Muscle layer of duodenum (tissue), 2 donors: ENCODE measurements at regions not wholly inside any gene's neighbourhood (a gene's known extent, or its start where the extent isn't known, plus 50 kb on each side); places are given as distances from the start of the nearest gene placed in this dataset.

Experiments used
- H3K27ac ChIP-seq: one replicate; pipeline ENCODE4 v1.7.0; 2013; ENCODE audit warnings: mild to moderate bottlenecking, low read length
- H3K27me3 ChIP-seq: one replicate; pipeline ENCODE4 v1.7.0; 2013; ENCODE audit warnings: low read depth, mild to moderate bottlenecking, control low read depth, low read length
- H3K36me3 ChIP-seq, 2 donors: one replicate each; pipeline ENCODE4 v1.7.0; 2013; ENCODE audit warnings: low read length in 2 of 2, control low read depth in 1 of 2, mild to moderate bottlenecking in 1 of 2; ENCODE audit not compliant: insufficient read depth in 2 of 2, control insufficient read depth in 1 of 2
- H3K4me1 ChIP-seq, 2 donors: one replicate each; pipeline ENCODE4 v1.7.0; 2013; ENCODE audit warnings: low read length in 2 of 2, mild to moderate bottlenecking in 2 of 2, control low read depth in 1 of 2, moderate library complexity in 1 of 2; ENCODE audit not compliant: insufficient read depth in 2 of 2, control insufficient read depth in 1 of 2
- H3K4me3 ChIP-seq, 2 donors: one replicate each; pipeline ENCODE4 v1.7.0; 2013; ENCODE audit warnings: low read length in 2 of 2, low read depth in 1 of 2, mild to moderate bottlenecking in 1 of 2
- H3K9me3 ChIP-seq, 2 donors: one replicate each; pipeline ENCODE4 v1.7.0; 2013; ENCODE audit warnings: low read length in 2 of 2, control low read depth in 1 of 2, mild to moderate bottlenecking in 1 of 2; ENCODE audit not compliant: control insufficient read depth in 1 of 2
- donor health status: healthy.

DNA sequence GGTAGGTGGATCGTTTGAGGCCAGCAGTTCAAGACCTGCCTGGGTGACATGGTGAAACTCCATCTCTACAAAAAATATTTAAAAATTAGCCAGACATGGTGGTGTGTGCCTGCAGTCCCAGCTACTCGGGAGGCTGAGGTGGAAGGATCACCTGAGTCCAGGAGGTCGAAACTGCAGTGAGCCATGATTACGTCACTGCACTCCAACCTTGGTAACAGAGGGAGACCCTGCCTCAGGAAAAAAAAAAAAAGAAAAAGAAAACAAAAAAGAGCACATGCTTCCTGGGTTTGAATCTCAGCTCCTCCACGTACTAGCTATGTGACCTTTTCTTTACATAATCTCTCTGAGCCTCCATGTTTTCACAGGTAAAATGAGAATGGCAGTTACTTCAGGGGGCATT is 86.3 kb upstream of the CALM2 start:
- Histone ChIP-seq H3K9me3 (no peaks in the 10 kb centered on the region), H3K36me3 (no peaks in the 10 kb centered on the region), H3K4me3 (no peak overlapping the region), H3K4me1 (no peaks in the 10 kb centered on the region), H3K27ac (no peak overlapping the region), H3K27me3 (no peaks in the 10 kb centered on the region)

DNA sequence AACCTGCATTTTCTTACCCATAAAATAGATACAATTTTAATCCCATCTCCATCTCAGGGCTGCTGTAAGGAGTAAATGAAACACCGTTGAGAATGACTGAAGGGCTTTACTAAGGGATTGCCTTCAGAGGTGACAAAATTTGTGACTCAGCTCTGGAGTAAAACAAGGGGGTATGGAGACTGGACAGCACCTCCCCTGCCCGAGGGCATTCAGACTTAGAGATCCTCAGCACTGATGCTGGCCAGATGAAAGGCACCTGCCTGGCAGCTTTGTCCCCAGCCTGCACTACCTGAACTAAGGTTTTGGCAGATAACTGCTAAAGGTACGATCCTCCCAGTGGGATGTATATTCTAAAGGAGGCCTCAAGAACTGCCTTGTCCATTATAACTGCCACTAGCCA is 84.7 kb upstream of the CALM2 start:
- H3K4me3 ChIP-seq = no peak overlapping the region
- no peaks in the 10 kb centered on the region for H3K27me3 ChIP-seq
- no peak overlapping the region for H3K27ac ChIP-seq
- no peaks in the 10 kb centered on the region for H3K4me1 ChIP-seq
- H3K9me3 ChIP-seq = no peaks in the 10 kb centered on the region
- H3K36me3 ChIP-seq = no peaks in the 10 kb centered on the region

DNA sequence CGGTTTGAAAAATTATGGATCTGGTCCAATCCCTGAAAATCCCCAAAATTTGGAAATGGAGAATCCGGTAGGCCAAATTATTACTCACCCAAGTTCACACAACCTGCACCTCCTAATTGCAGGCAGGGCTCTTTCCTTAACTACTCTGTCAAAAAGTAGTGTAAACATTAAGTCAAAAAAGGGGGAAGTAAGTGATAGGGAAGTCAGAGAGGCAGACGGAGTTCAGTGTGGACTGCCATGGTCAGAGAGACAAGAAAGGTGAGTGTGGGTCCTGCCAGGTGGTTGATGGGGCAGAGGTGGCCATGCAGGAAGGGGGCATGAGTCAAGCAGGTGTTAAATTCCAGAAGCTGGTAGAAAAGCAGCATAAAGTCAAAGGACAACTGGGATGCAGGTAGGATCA is 83.5 kb upstream of the CALM2 start:
- H3K4me3 ChIP-seq = no peak overlapping the region
- H3K36me3 ChIP-seq = no peaks in the 10 kb centered on the region
- no peaks in the 10 kb centered on the region for H3K4me1 ChIP-seq
- no peak overlapping the region for H3K27ac ChIP-seq
- H3K9me3 ChIP-seq = no peaks in the 10 kb centered on the region
- H3K27me3 ChIP-seq = no peaks in the 10 kb centered on the region

DNA sequence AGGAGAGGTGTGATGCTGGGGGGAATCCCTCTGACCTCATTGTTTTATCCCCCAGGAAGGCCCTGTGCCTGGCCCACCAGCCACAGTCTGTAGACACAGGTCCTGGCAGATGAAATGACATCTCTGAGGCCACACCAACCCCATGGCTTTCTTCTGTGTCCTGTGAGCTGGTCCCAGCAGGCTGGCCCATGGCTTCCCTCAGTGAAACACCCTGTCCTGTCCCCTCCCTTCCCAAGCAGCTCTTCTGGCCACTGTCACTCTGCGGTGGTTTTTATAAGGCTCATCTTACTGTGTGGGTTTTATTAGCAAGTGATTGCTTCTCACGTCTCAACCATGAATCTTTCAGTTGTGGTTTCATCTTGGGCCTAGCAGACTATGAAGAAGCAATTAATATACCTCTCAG is 81.6 kb upstream of the CALM2 start:
- Histone ChIP-seq H3K27ac (no peak overlapping the region), H3K27me3 (no peaks in the 10 kb centered on the region), H3K36me3 (no peaks in the 10 kb centered on the region), H3K4me1 (no peaks in the 10 kb centered on the region), H3K4me3 (no peak overlapping the region), H3K9me3 (no peaks in the 10 kb centered on the region)

DNA sequence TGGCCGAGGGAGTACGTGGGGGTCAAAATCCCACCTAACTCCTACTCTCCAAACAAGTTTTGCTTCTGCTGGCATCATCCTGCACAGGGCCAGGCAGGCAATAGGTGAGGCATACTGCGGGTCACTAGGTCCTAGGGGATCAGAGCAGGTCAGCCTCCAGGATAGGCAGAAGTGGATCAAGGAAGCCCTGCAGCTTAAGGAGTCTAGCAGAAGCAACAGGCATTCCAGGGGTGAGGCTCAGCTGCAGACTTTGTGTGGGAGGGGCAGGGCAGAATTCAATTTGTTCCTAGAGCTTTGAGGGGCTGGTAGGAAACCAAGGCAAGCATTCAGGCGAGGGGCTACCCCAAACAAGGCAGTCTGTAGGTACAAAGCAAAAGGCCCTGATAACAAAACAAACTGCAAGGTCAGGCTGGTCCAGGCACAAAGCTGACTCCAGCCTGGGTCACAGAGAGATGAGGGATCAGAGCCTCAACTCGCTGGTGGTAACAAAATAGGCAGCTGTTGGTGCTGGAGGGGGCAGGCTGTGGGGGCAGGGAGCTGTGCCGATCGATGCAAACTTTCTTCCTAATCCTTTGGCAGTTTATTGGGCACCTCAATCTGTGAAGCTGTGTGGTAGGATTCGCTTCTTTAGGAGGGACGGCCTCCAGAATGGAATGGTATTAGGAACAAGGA is 80.2 kb upstream of the CALM2 start:
- H3K9me3 ChIP-seq = no peaks in the 10 kb centered on the region
- no peaks in the 10 kb centered on the region for H3K36me3 ChIP-seq
- no peak overlapping the region for H3K4me3 ChIP-seq
- H3K27ac ChIP-seq = no peak overlapping the region
- H3K4me1 ChIP-seq = no peaks in the 10 kb centered on the region
- H3K27me3 ChIP-seq = no peaks in the 10 kb centered on the region

DNA sequence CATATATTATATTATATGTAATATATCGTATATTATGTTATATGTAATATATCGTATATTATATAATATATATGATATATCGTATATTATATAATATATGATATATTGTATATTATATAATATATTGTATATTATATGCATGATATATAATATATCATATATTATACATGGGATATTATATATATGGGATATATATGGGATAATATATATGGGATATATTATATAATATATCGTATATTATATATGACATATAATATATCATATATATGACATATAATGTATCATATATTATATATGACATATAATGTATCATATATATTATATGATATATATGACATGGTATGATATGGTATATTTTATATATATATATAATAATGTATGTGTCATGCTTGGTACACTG is 79.5 kb upstream of the CALM2 start:
- Histone ChIP-seq H3K4me3 (no peak overlapping the region), H3K9me3 (no peaks in the 10 kb centered on the region), H3K4me1 (no peaks in the 10 kb centered on the region), H3K27me3 (no peaks in the 10 kb centered on the region), H3K27ac (no peak overlapping the region), H3K36me3 (no peaks in the 10 kb centered on the region)

DNA sequence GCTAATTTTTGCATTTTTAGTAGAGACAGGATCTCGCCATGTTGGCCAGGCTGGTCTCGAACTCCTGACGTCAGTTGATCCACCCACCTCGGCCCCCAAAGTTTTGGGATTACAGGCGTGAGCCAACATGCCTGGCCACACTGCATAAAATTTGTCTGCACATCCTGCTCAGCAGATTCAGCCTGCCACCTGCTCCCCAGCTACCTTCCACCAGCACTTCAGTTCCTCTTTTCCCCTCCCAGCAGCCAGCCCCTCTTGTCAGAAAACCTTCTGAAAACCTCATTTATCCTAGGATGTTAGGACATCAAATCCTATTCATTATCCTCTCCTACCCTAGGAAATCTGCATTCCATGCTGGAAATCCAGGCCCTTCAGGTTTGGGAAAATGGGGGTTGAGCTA is 78.2 kb upstream of the CALM2 start:
- H3K4me3 ChIP-seq = no peak overlapping the region
- H3K4me1 ChIP-seq = no peaks in the 10 kb centered on the region
- H3K9me3 ChIP-seq = no peaks in the 10 kb centered on the region
- H3K36me3 ChIP-seq = no peaks in the 10 kb centered on the region
- no peaks in the 10 kb centered on the region for H3K27me3 ChIP-seq
- H3K27ac ChIP-seq = no peak overlapping the region

DNA sequence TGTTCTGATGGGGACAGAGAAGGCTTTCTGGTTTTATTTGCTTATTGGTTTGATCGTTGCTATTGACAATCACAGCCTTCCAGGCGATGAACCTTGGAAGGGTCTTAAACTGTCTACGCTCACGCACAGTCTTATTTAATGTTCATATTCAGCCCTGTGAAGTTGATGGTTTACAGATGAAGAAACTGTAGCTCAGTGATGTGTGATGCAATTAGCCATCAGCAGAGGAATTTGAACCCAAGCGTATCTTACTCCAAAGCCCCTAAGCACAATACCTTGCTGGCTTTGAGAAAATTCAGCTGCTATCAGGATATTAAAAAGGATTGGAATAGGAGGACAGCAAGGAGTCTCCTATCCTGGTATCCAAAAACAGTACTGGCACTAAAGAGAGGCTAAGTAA is 77.1 kb upstream of the CALM2 start:
- Histone ChIP-seq H3K36me3 (no peaks in the 10 kb centered on the region), H3K27me3 (no peaks in the 10 kb centered on the region), H3K27ac (no peak overlapping the region), H3K4me1 (no peaks in the 10 kb centered on the region), H3K4me3 (no peak overlapping the region), H3K9me3 (no peaks in the 10 kb centered on the region)

DNA sequence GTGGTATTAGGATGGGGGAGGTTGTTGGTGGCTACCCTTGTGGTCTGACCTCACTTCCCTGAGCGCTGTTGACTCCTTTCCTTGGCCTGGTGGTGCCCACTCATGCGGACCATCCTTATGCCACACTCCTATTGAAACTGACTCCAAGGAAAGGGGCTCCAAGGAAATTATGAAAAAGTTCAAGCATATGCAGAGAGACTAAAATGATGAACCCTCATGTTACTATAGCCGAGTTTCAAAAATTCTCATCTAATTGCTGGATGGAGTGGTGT is 75.0 kb upstream of the CALM2 start:
- no peaks in the 10 kb centered on the region for H3K9me3 ChIP-seq
- no peaks in the 10 kb centered on the region for H3K36me3 ChIP-seq
- H3K4me3 ChIP-seq = no peak overlapping the region
- no peak overlapping the region for H3K27ac ChIP-seq
- no peaks in the 10 kb centered on the region for H3K27me3 ChIP-seq
- H3K4me1 ChIP-seq = no peaks in the 10 kb centered on the region

DNA sequence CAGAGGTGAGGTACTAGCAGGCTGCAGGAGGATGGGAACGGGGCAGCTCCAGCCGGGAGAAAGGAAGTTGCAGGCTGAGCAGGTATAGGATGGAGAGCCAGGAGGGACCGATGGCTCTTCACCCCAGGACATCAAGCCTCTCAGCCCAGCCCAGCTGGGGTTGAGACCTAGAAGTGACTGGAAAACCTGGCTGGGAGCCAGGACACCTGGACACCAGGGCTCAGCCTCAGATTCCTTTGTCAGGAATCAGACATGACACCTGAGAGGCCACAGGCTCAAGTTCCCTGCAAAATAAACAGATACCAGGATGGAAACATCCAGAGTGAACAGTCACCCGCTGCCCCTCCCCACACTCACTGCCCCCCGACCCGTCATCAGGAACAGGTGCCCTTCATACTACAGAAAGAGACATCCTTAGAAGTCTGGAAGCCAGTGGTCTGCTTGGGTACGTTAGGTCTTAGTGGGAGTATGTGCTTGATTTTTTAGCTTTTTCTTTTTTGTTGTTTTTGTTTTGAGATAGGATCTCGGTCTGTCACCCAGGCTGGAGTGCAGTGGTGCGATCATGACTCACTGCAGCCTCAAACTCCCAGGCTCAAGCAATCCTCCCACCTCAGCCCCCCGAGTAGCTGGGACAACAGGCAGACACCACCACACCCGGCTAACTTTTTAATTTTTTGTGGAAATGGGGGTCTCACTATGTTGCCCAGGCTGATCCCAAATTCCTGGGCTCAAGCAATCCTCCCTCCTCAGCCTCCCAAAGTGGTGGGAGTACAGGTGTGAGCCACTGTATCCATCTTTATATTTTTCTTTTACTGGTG is 74.5 kb upstream of the CALM2 start:
- Histone ChIP-seq H3K36me3 (no peaks in the 10 kb centered on the region), H3K4me1 (no peaks in the 10 kb centered on the region), H3K9me3 (no peaks in the 10 kb centered on the region), H3K27me3 (no peaks in the 10 kb centered on the region), H3K4me3 (no peak overlapping the region), H3K27ac (no peak overlapping the region)

DNA sequence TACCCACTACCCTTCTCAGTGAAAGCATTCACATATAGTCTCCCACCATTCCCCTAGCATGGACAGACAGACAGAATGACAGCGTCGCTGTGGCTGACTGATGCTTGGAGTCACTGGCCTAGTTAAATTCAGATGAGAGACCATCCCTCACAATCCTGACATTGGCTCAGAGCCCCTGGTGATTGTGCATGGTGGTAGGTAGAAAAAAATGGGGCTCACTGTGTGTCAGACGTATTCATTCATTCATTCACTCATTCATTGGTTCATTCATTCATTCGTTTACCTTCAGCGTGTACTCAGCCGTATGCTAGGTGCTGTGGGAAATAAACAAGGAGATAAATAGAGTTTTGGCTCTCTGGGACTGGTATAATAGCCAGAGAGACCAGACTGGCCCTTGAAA is 73.6 kb upstream of the CALM2 start:
- Histone ChIP-seq H3K27ac (no peak overlapping the region), H3K9me3 (no peaks in the 10 kb centered on the region), H3K4me3 (no peak overlapping the region), H3K4me1 (no peaks in the 10 kb centered on the region), H3K27me3 (no peaks in the 10 kb centered on the region), H3K36me3 (no peaks in the 10 kb centered on the region)
